GM23248 (cell line): ENCODE measurements at regions not wholly inside any gene's neighbourhood (a gene's known extent, or its start where the extent isn't known, plus 50 kb on each side); places are given as distances from the start of the nearest gene placed in this dataset.

Experiments
- EZH2 ChIP-seq: fragments of 200-600 bp; sonication (generic); IDR thresholded peaks from 2 replicates; pipeline ENCODE4 v1.6.1; 2018; ENCODE audit warnings: antibody characterized with exemption, mild to moderate bottlenecking; ENCODE audit not compliant: insufficient read depth, poor library complexity, severe bottlenecking
- EZH2phosphoT487 ChIP-seq: fragments of 200-600 bp; sonication (generic); IDR thresholded peaks from 2 replicates; pipeline ENCODE4 v1.6.1; 2018; ENCODE audit warnings: antibody characterized with exemption, moderate library complexity, mild to moderate bottlenecking, low read depth; ENCODE audit not compliant: insufficient read depth

GRCh38 chr3:195015021-195015420 is 255.9 kb downstream of the XXYLT1 start:
- TF ChIP-seq EZH2phosphoT487 (no peak), EZH2 (no peak)
